RWPE2 (cell line): ENCODE measurements at regions not wholly inside any gene's neighbourhood (a gene's known extent, or its start where the extent isn't known, plus 50 kb on each side); places are given as distances from the start of the nearest gene placed in this dataset.

Experiments
- ATAC-seq: fragments of 200-7000 bp; cut with Tn5 transposase; 3 replicates; pipeline ENCODE4 v1.9.1; 2021; ENCODE audit warnings: low read depth
- DNase-seq: peaks from one replicate; pipeline ENCODE4 v3.0.0-alpha.2; 2020; ENCODE audit warnings: low spot score
- H3K27ac ChIP-seq: fragments of 450-650 bp; 2 replicates; pipeline ENCODE4 v1.5.1; 2017; ENCODE audit warnings: mild to moderate bottlenecking; ENCODE audit not compliant: poor library complexity, severe bottlenecking
- H3K27me3 ChIP-seq: fragments of 250-450 bp; sonication (Bioruptor Pico); 2 replicates; pipeline ENCODE4 v1.5.1; 2021; ENCODE audit warnings: mild to moderate bottlenecking, moderate library complexity; ENCODE audit not compliant: insufficient read depth, poor library complexity, severe bottlenecking
- H3K36me3 ChIP-seq: fragments of 250-450 bp; sonication (Bioruptor Pico); 2 replicates; pipeline ENCODE4 v1.5.1; 2020; ENCODE audit warnings: low read depth, mild to moderate bottlenecking, moderate library complexity
- H3K4me1 ChIP-seq: fragments of 250-450 bp; sonication (Bioruptor Pico); 2 replicates; pipeline ENCODE4 v1.5.1; 2021; ENCODE audit warnings: mild to moderate bottlenecking, moderate library complexity; ENCODE audit not compliant: insufficient read depth, poor library complexity, severe bottlenecking
- H3K4me3 ChIP-seq: fragments of 250-450 bp; sonication (Bioruptor Pico); 2 replicates; pipeline ENCODE4 v1.5.1; 2021; ENCODE audit warnings: mild to moderate bottlenecking, moderate library complexity; ENCODE audit not compliant: severe bottlenecking
- H3K9me3 ChIP-seq: fragments of 250-450 bp; sonication (Bioruptor Pico); 2 replicates; pipeline ENCODE4 v1.5.1; 2021; ENCODE audit warnings: mild to moderate bottlenecking, moderate library complexity; ENCODE audit not compliant: severe bottlenecking
- TF ChIP-seq, protein P1 (sequence below): fragments of 450-650 bp; IDR thresholded peaks from one replicate; pipeline ENCODE4 v1.5.1; 2017; ENCODE audit warnings: mild to moderate bottlenecking, moderate library complexity; ENCODE audit not compliant: poor library complexity, severe bottlenecking

DNA sequence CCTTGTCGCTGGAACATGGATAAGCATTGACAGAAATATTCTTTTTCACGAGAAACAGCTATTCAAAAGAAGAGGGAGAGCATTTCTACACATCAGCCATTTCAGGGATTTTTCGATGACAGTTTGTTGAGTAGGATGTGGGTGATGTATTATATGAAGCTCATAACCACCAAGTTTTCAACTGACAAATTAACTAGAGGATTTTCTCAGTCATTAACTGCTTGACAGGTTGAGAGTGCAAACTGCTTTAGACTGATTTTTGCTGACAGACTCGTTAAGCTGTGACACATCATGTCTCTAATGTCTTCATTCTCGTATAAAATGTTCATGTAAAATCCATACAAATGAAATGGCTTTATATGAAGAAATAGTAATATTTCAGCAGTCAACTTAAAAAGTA is 354.2 kb upstream of the KCNN2 start:
- no peaks in the 10 kb centered on the region for H3K4me1 ChIP-seq
- no peak overlapping the region for H3K4me3 ChIP-seq
- TF ChIP-seq, protein P1, sequence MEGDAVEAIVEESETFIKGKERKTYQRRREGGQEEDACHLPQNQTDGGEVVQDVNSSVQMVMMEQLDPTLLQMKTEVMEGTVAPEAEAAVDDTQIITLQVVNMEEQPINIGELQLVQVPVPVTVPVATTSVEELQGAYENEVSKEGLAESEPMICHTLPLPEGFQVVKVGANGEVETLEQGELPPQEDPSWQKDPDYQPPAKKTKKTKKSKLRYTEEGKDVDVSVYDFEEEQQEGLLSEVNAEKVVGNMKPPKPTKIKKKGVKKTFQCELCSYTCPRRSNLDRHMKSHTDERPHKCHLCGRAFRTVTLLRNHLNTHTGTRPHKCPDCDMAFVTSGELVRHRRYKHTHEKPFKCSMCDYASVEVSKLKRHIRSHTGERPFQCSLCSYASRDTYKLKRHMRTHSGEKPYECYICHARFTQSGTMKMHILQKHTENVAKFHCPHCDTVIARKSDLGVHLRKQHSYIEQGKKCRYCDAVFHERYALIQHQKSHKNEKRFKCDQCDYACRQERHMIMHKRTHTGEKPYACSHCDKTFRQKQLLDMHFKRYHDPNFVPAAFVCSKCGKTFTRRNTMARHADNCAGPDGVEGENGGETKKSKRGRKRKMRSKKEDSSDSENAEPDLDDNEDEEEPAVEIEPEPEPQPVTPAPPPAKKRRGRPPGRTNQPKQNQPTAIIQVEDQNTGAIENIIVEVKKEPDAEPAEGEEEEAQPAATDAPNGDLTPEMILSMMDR = no peak
- no peaks in the 10 kb centered on the region for H3K36me3 ChIP-seq
- DNase-seq = no peak
- no peak for ATAC-seq
- peaks cover 4% of the 10 kb centered on the region for H3K27me3 ChIP-seq
- no peaks in the 10 kb centered on the region for H3K9me3 ChIP-seq
- H3K27ac ChIP-seq = no peak overlapping the region

DNA sequence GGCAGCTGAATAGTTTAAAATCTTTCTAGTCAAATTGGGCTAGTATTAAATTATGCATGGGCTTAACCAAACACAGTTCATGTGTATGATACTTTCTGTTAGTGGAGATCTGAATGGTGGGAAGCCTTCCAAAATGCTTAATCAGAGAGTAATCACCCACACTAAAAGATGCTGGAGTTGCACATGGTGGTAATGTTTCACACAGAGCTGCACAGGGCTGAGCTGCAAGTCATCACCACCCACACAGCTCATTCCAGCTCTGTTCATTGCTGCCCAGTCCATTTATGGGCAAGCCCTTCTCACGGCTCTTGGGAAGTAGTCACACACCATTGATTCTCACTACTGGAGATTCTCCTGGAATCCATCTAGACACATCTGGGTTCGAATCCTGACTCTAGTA is 351.5 kb upstream of the KCNN2 start:
- H3K4me3 ChIP-seq = no peak overlapping the region
- peaks cover 7% of the 10 kb centered on the region for H3K27me3 ChIP-seq
- ATAC-seq (peak; percentile 59; the same call in 2 of the 3 replicates), DNase-seq (no peak)
- no peak overlapping the region for H3K27ac ChIP-seq
- TF ChIP-seq, protein P1 = no peak
- no peaks in the 10 kb centered on the region for H3K9me3 ChIP-seq
- no peaks in the 10 kb centered on the region for H3K4me1 ChIP-seq
- no peaks in the 10 kb centered on the region for H3K36me3 ChIP-seq

DNA sequence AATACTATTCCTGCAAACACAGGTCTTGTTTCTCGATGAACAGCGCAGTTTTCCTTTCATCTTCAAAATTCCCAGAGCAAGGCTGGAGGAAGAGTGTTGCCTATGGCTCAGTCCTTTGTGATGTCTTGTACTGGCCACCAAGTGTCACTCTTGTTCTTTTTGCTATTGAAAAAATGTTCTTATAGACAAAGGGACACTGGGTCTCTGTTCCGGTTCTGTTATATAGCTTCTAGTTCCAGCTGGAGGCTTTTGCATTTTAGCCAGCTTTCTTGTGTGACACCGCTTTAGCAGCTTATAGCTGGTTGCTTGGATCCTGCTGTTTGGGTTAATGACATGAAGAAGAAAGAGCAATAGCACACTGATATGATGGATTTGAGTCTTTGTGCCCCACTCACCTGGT is 343.7 kb upstream of the KCNN2 start:
- no peaks in the 10 kb centered on the region for H3K9me3 ChIP-seq
- no peak overlapping the region for H3K4me3 ChIP-seq
- ATAC-seq (no peak), DNase-seq (no peak)
- no peaks in the 10 kb centered on the region for H3K36me3 ChIP-seq
- TF ChIP-seq, protein P1 = no peak
- no peaks in the 10 kb centered on the region for H3K4me1 ChIP-seq
- H3K27ac ChIP-seq = no peak overlapping the region
- peaks cover 19% of the 10 kb centered on the region for H3K27me3 ChIP-seq

DNA sequence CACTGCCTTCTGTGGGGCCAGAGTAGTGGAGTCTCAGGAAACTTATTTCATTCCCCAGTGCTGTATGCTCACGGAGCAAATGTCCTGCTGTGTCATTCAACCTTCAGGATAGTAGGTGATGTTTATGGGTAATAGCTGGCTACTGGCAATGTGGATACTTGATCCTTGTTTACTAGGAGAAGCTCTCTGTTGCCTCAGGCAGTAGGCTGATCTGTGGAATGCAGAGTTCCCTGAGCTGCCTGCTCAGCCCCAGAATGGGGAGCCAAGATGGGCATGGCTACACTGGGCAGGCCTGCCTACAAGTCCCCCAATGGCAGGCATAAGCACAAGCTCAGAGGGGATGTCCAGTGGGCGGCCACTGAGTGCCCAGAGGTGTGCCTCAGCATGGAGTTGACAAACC is 323.1 kb upstream of the KCNN2 start:
- TF ChIP-seq, protein P1 = no peak
- DNase-seq = no peak
- Histone ChIP-seq H3K4me3 (no peak overlapping the region), H3K9me3 (no peaks in the 10 kb centered on the region), H3K36me3 (no peaks in the 10 kb centered on the region), H3K27ac (no peak overlapping the region), H3K27me3 (peaks cover 3% of the 10 kb centered on the region), H3K4me1 (no peaks in the 10 kb centered on the region)
- no peak for ATAC-seq

DNA sequence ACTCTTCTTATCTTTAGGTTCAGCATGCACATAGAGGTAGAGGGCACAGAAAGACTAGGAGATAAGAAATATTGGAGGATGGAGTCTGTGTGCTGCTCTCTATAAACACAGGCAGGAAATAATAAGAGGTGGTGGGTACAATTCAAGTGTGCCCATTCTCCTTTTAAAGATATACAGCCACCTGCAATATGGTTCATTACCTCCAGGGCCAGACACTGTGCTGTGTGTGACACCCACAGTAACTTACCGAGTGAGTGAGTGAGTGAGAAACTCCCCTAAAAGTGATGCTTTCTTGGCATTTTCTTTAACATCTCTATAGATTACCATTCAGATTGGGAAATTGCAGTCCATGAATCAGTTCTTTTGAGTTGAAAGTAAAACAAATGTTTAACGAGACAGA is 311.8 kb upstream of the KCNN2 start:
- Histone ChIP-seq H3K4me3 (no peak overlapping the region), H3K27me3 (peaks cover 27% of the 10 kb centered on the region), H3K4me1 (no peaks in the 10 kb centered on the region), H3K36me3 (no peaks in the 10 kb centered on the region), H3K27ac (no peak overlapping the region), H3K9me3 (no peaks in the 10 kb centered on the region)
- TF ChIP-seq, protein P1 = no peak
- ATAC-seq = 0 out of 3 replicates have a peak, but pooled peaks have one; percentile 23
- no peak for DNase-seq
